Activated T-cell treated with anti-CD3 and anti-CD28 coated beads for 4 hours (primary cell): ENCODE measurements at regions not wholly inside any gene's neighbourhood (a gene's known extent, or its start where the extent isn't known, plus 50 kb on each side); places are given as distances from the start of the nearest gene placed in this dataset.
"Not testable (repeated sequence)": the region's sequence is repeated elsewhere in the genome, so short reads cannot be mapped to it uniquely, and the experiment has no call there.

Experiments used
- DNase-seq: peaks from one replicate; pipeline ENCODE4 v3.0.0-alpha.2; 2020

GRCh38 chr10:28869606-28870201 lies 192.4 kb downstream of the BAMBI start:
- DNase-seq, result no peak

GRCh38 chr10:28871665-28872064 lies 194.3 kb downstream of the BAMBI start:
- no peak for DNase-seq

- DNase-seq, result no peak
Measured at GRCh38 chr10:28872587-28873165, 195.4 kb downstream of the BAMBI start.

- DNase-seq, result no peak
Measured at GRCh38 chr10:28873540-28873939, 196.2 kb downstream of the BAMBI start.

GRCh38 chr10:28874210-28874609 lies 196.9 kb downstream of the BAMBI start:
- no peak for DNase-seq

- DNase-seq, result no peak
Measured at GRCh38 chr10:28875549-28876081, 198.3 kb downstream of the BAMBI start.

- no peak for DNase-seq
Measured at GRCh38 chr10:28878236-28878970, 201.1 kb downstream of the BAMBI start.

- DNase-seq, result no peak
Measured at GRCh38 chr10:28879246-28879645, 201.9 kb downstream of the BAMBI start.

GRCh38 chr10:28879875-28880682 lies 202.8 kb downstream of the BAMBI start:
- DNase-seq, result no peak

GRCh38 chr10:28880683-28880950 lies 203.3 kb downstream of the BAMBI start:
- no peak for DNase-seq

GRCh38 chr10:28881171-28881882 lies 204.0 kb downstream of the BAMBI start:
- DNase-seq, result no peak

GRCh38 chr10:28883741-28884423 lies 206.6 kb downstream of the BAMBI start:
- DNase-seq, result no peak

- no peak for DNase-seq
Measured at GRCh38 chr10:28890121-28890950, 213.0 kb downstream of the BAMBI start.

GRCh38 chr10:28891058-28891713 lies 213.9 kb downstream of the BAMBI start:
- no peak for DNase-seq

- no peak for DNase-seq
Measured at GRCh38 chr10:28892818-28893547, 215.7 kb downstream of the BAMBI start.

- no peak for DNase-seq
Measured at GRCh38 chr10:28894146-28894545, 216.8 kb downstream of the BAMBI start.

GRCh38 chr10:28895671-28896070 lies 218.3 kb downstream of the BAMBI start:
- DNase-seq, result not testable (repeated sequence)

- not testable (repeated sequence) for DNase-seq
Measured at GRCh38 chr10:28896791-28897409, 219.6 kb downstream of the BAMBI start.
